HG03159 (cell line): ENCODE measurements at regions not wholly inside any gene's neighbourhood (a gene's known extent, or its start where the extent isn't known, plus 50 kb on each side); places are given as distances from the start of the nearest gene placed in this dataset.
"Not testable (repeated sequence)": the region's sequence is repeated elsewhere in the genome, so short reads cannot be mapped to it uniquely, and the experiment has no call there.

ENCODE experiments used
- ATAC-seq: cut with Tn5 transposase; IDR thresholded peaks from one replicate; pipeline ENCODE4 v1.9.1; 2021; ENCODE audit warnings: mild to moderate bottlenecking, moderate library complexity; ENCODE audit not compliant: unreplicated experiment

- no peak for ATAC-seq
Measured at GRCh38 chrX:42020225-42020624, 96.9 kb upstream of the CASK start.

GRCh38 chrX:42017971-42018370 lies 94.6 kb upstream of the CASK start:
- ATAC-seq, result no peak

GRCh38 chrX:42000836-42001235 lies 77.5 kb upstream of the CASK start:
- no peak for ATAC-seq

GRCh38 chrX:41984628-41985027 lies 61.3 kb upstream of the CASK start:
- no peak for ATAC-seq

- ATAC-seq, result no peak
Measured at GRCh38 chrX:41982953-41983352, 59.6 kb upstream of the CASK start.

GRCh38 chrX:41981481-41982013 lies 58.2 kb upstream of the CASK start:
- no peak for ATAC-seq

GRCh38 chrX:41974677-41975076 lies 51.3 kb upstream of the CASK start:
- not testable (repeated sequence) for ATAC-seq

GRCh38 chrX:41973208-41973607 lies 49.9 kb upstream of the CASK start:
- no peak for ATAC-seq
